ENCODE measurements at regions not wholly inside any gene's neighbourhood (a gene's known extent, or its start where the extent isn't known, plus 50 kb on each side); places are given as distances from the start of the nearest gene placed in this dataset.

- CTCF ChIA-PET (ENCODE audit: low intra/inter-chr PET ratio, low total read pairs) = no interaction called here
- no peak overlapping the region for H2AFZ ChIP-seq (ENCODE audit: low read length)
- peaks cover 4 to 38% of the 10 kb centered on the region in 2 experiments; a peak in 4 of 5 replicates for H3K27me3 ChIP-seq (ENCODE audit: control insufficient read depth in 1 of 2, insufficient read depth in 2 of 2, low read length in 2 of 2)
- intact Hi-C loops (cut with micrococcal nuclease; ENCODE audit: unreplicated experiment) (no loop called here), in situ Hi-C loops (cut with HindIII; ENCODE audit: extremely low pct_ligation_motif_present, low pct_unique_long_range_greater_than_20kb) (no loop called here)
- no peak overlapping the region for H3K4me3 ChIP-seq (replicated peaks in 1 of 3; ENCODE audit: insufficient read depth in 1 of 3, low read depth in 2 of 3, low read length in 3 of 3)
- WGBS (ENCODE audit: low lambda C conversion rate) = 5% methylated on average over 5 of the region's 5 CpGs
- H3K27ac ChIP-seq (ENCODE audit: extremely low read length, insufficient read depth, low read length) = no peak overlapping the region
- H3K9me3 ChIP-seq (ENCODE audit: low read length) = no peaks in the 10 kb centered on the region
- no peaks in the 10 kb centered on the region for H3K36me3 ChIP-seq (replicated peaks in 1 of 2; ENCODE audit: control insufficient read depth in 1 of 2, insufficient read depth in 2 of 2, low read length in 2 of 2)
- POLR2A ChIA-PET = no interaction called here
- no peaks in the 10 kb centered on the region for H3K79me2 ChIP-seq (ENCODE audit: insufficient read depth, low read length)
- no peak overlapping the region for H3K9ac ChIP-seq (ENCODE audit: insufficient read depth, low read depth, low read length)
- H3K4me1 ChIP-seq (ENCODE audit: insufficient read depth, low read length) = no peaks in the 10 kb centered on the region
- no TSS peak for BruUV-seq (replicated peaks)
- no peak for TF ChIP-seq RBM39 (IDR thresholded peaks at IDR 0.05; ENCODE audit: low read depth, low read length, poor library complexity, severe bottlenecking)
- TF ChIP-seq ARNTL (CRISPR knock-in tag; IDR thresholded peaks at IDR 0.05) = no peak
- TF ChIP-seq ZNF263 (CRISPR knock-in tag; IDR thresholded peaks at IDR 0.05) = no peak
- no peak for TF ChIP-seq E2F5 (CRISPR knock-in tag; conservative IDR thresholded peaks at IDR 0.05)
- no peak for TF ChIP-seq ZNF660 (CRISPR knock-in tag; IDR thresholded peaks at IDR 0.05; ENCODE audit: borderline replicate concordance, low read depth)
- no peak for TF ChIP-seq ZNF337 (CRISPR knock-in tag; IDR thresholded peaks at IDR 0.05; ENCODE audit: borderline replicate concordance, low read depth)
- no peak for TF ChIP-seq RCOR2 (CRISPR knock-in tag; IDR thresholded peaks at IDR 0.05)
- TF ChIP-seq NR2F2 (IDR thresholded peaks at IDR 0.05; ENCODE audit: borderline replicate concordance, low read depth) = no peak
- no peak for TF ChIP-seq ZNF556 (CRISPR knock-in tag; IDR thresholded peaks at IDR 0.05; ENCODE audit: borderline replicate concordance)
- TF ChIP-seq HNRNPUL1 (IDR thresholded peaks at IDR 0.05; ENCODE audit: low read depth, low read length) = no peak
- TF ChIP-seq TCF12 (IDR thresholded peaks at IDR 0.05) = no peak
- TF ChIP-seq TCF12 (CRISPR knock-in tag; IDR thresholded peaks at IDR 0.05) = no peak
- TF ChIP-seq FOXA3 (CRISPR knock-in tag; IDR thresholded peaks at IDR 0.05) = no peak
- no peak for TF ChIP-seq ZBTB2 (CRISPR knock-in tag; IDR thresholded peaks at IDR 0.05; ENCODE audit: low read depth)
- TF ChIP-seq EHMT2 (IDR thresholded peaks at IDR 0.05; ENCODE audit: borderline replicate concordance, low read depth, low read length) = no peak
- no peak for TF ChIP-seq ZNF737 (CRISPR knock-in tag; IDR thresholded peaks at IDR 0.05; ENCODE audit: borderline replicate concordance)
- TF ChIP-seq PCBP1 (IDR thresholded peaks at IDR 0.05; ENCODE audit: borderline replicate concordance, low read depth, low read length) = no peak
- TF ChIP-seq CC2D1A (CRISPR knock-in tag; IDR thresholded peaks at IDR 0.05) = no peak
- no peaks in the 10 kb centered on the region; the same call in 1 of the 2 replicates for H4K20me1 ChIP-seq (ENCODE audit: insufficient read depth, low read length)
- ATAC-seq = no peak
- no peak for FAIRE-seq
- DNase-seq (ENCODE audit: low spot score) = no peak
- H3K4me2 ChIP-seq (ENCODE audit: low read depth, low read length) = no peak overlapping the region
Observed at GRCh38 chr2:129802290-129802689, 177.2 kb upstream of the RAB6C start.
